ENCODE measurements at regions not wholly inside any gene's neighbourhood (a gene's known extent, or its start where the extent isn't known, plus 50 kb on each side); places are given as distances from the start of the nearest gene placed in this dataset.

- TF ChIP-seq CTCF (IDR thresholded peaks at IDR 0.05) (no peak), POLR2A (IDR thresholded peaks at IDR 0.05) (no peak)
Measured at GRCh38 chr12:61538951-61539350, 721.3 kb upstream of the USP15 start.

Measured in adrenal gland (tissue), 5 donors.